ENCODE measurements at regions not wholly inside any gene's neighbourhood (a gene's known extent, or its start where the extent isn't known, plus 50 kb on each side); places are given as distances from the start of the nearest gene placed in this dataset.

DNA sequence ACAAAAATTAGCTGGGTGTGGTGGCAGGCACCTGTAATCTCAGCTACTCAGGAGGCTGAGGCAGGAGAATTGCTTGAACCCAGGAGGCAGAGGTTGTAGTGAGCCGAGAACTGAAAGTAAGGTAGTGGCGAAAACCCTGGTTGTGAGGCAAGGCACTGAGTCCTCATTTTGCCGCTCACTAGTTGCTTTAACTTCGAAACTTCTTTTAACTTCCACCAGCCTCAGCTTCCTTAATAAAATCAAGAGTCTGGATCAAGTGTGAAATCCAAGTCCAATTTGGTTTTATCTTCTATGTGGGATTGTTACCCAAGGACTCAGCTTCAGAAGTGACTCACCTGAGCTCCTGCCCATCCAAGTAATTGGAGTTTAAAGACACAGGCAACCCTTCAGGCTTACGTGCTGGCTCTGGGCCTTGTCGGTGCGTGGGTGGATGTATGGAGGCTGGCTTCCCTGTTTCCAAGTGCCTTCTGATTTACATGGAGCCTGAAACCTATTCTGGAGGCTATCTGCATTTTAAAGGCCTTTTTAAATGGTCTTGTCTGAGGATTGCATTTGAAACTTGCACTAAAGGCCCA lies 374.2 kb upstream of the ID2 start:
- 100% methylated on average over 1 of the region's 7 CpGs for WGBS (ENCODE audit: insufficient coverage, low lambda C conversion rate)

DNA sequence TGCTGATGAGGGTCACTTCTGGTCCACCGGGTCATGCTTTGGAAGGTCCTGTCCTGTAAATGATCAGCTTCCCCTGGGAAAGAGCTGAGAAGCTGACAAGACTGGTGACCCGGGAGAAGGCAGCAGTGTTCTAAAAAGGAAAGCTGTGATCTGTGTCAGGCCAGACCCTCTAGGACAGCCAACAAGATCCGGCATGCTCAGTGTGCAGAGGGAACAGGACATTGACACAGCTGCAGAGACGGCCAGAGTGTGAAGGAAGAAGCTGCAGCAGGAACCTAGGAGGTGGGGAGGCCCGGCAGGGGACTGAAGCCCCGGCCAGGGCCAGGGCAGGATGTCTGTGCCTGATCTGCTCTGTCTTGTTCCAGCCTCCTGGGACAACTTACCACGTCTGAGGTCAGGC lies 372.7 kb upstream of the ID2 start:
- H3K4me1 ChIP-seq (ENCODE audit: control insufficient read depth, insufficient read depth, low read length) = peaks cover 18% of the 10 kb centered on the region
- no peaks in the 10 kb centered on the region for H3K36me3 ChIP-seq (ENCODE audit: control insufficient read depth, insufficient read depth, low read length)
- no peak for DNase-seq
- WGBS (ENCODE audit: insufficient coverage, low lambda C conversion rate) = no CpG with 5 or more reads among the region's 7 CpGs
- H3K27ac ChIP-seq (ENCODE audit: low read length) = no peak overlapping the region
- no peaks in the 10 kb centered on the region for H3K9me3 ChIP-seq (ENCODE audit: control insufficient read depth, low read depth, low read length)
- no peaks in the 10 kb centered on the region for H3K27me3 ChIP-seq (ENCODE audit: control insufficient read depth, insufficient read depth, low read length)
- H3K4me3 ChIP-seq (ENCODE audit: low read length) = no peak overlapping the region

More for the DNA sequence above, 374.2 kb upstream of the ID2 start:
- H3K9me3 ChIP-seq (ENCODE audit: control insufficient read depth, low read depth, low read length) = no peaks in the 10 kb centered on the region
- no peak overlapping the region for H3K4me3 ChIP-seq (ENCODE audit: low read length)
- no peak overlapping the region for H3K27ac ChIP-seq (ENCODE audit: low read length)
- H3K27me3 ChIP-seq (ENCODE audit: control insufficient read depth, insufficient read depth, low read length) = no peaks in the 10 kb centered on the region
- no peaks in the 10 kb centered on the region for H3K36me3 ChIP-seq (ENCODE audit: control insufficient read depth, insufficient read depth, low read length)
- H3K4me1 ChIP-seq (ENCODE audit: control insufficient read depth, insufficient read depth, low read length) = peaks cover 4% of the 10 kb centered on the region
- no peak for DNase-seq

DNA sequence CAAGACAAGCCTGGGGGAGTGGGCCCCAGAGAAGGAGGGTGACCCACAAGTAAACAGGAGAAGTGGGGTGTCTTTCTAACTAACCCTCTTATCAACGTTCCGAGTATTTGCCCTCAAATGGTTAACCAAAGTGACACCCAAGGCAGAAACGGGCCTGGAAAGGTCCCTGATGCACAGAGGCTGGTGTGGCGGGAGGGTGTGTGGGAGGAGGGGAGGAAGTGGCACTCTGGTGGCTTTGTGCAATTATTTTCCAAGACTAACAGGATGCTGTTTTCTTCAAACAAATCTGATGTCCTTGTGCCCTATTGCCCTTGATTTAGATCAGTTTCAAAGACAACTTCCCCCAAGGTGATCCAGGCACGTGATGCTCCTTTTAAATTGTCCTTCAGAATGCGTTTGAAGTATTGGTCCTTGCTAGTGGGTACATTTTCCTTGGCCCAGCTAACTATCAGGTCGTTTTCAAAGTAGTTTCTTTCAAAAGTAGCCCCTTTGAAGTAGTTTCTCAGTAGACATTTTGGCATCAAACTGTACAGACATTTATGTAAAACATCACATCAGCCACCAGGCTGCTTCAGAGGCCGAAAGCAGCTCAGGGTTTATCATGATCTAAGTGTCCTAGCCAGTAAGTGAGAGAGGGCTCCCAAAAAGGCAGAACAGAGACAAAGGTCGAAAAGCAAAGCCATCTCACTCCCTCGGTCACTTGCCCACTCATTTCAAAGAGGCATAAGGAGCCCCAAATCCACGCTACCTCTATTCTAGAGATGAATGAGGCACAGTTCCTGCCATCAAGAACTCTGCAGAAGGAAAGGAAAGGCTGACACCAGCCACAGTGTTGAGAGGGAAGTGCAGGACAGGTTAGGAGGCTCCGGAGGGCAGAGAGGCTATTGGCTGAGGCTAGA lies 371.1 kb upstream of the ID2 start:
- DNase-seq = no peak
- WGBS (ENCODE audit: insufficient coverage, low lambda C conversion rate) = 80% methylated on average over 1 of the region's 12 CpGs
- Histone ChIP-seq H3K4me1 (ENCODE audit: control insufficient read depth, insufficient read depth, low read length) (peaks cover 20% of the 10 kb centered on the region), H3K9me3 (ENCODE audit: control insufficient read depth, low read depth, low read length) (no peaks in the 10 kb centered on the region), H3K27ac (ENCODE audit: low read length) (no peak overlapping the region), H3K36me3 (ENCODE audit: control insufficient read depth, insufficient read depth, low read length) (no peaks in the 10 kb centered on the region), H3K27me3 (ENCODE audit: control insufficient read depth, insufficient read depth, low read length) (no peaks in the 10 kb centered on the region), H3K4me3 (ENCODE audit: low read length) (no peak overlapping the region)

DNA sequence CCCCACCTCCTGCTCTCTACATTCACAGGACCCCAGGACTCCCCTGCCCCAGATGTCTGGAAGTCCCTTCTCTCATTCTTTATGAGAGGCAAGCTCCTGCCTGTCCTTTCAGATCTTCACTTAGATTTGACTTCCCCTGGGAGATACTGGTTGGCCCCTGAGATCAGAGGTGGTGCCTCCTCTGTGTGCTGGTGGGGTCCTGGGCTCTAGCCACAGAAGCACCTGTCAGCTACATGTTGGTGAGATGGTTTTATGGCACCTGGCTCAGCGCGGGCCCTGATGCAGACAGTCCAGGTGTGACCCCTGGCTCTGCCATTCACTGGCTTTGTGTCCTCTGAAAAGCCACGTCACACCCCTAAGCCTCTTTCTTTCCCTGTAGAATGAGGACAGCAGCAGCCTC lies 369.6 kb upstream of the ID2 start:
- Histone ChIP-seq H3K9me3 (ENCODE audit: control insufficient read depth, low read depth, low read length) (no peaks in the 10 kb centered on the region), H3K36me3 (ENCODE audit: control insufficient read depth, insufficient read depth, low read length) (no peaks in the 10 kb centered on the region), H3K27me3 (ENCODE audit: control insufficient read depth, insufficient read depth, low read length) (no peaks in the 10 kb centered on the region), H3K4me3 (ENCODE audit: low read length) (no peak overlapping the region), H3K4me1 (ENCODE audit: control insufficient read depth, insufficient read depth, low read length) (peaks cover 20% of the 10 kb centered on the region), H3K27ac (ENCODE audit: low read length) (no peak overlapping the region)
- WGBS (ENCODE audit: insufficient coverage, low lambda C conversion rate) = no CpG with 5 or more reads among the region's 3 CpGs
- DNase-seq = peak in 1 of 2 donors; percentile 29

DNA sequence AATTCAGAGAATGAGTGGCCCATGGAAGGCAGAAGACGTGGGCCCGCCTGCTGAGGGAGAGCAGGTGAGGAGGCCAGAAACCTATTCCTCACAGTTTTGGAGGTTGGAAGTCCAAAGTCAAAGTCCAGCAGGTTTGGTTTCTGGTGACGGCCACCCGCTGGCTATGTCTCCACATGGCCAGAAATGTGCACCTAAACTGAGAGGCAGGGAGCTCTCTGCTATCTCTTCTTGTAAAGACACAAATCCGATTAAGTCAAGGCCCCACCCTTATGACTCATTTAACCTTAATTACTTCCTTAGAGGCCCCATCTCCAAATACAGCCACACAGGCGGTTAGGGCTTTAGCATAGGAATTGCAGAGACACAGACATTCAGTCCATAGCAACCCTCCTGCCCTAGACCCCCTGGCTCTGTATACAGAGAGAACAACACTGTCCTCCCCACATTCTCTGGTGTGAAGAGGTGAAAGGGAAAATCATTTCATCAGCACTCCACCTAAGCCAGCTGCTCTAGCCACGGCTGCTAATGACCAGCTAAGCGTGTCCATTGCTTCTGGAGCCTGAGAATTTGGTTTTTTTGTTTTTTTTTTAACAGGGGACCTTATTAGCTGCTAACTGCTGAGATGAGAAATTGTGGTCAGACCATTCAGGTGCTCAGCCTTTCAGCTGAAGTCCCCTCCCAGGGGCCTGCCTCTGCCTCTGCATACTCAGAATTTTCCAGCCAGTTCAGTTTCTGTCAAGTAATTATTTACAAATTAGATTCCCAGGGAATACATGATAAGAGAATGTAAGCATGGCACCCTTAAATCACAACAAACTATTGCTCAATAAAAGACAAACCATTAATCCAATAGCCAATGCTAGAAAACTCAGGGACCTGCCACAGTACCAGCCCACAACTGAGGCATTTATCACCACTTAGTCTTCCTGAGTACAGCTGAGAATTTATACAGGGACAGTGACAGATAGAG lies 368.7 kb upstream of the ID2 start:
- H3K27ac ChIP-seq (ENCODE audit: low read length) = peak overlapping the region; percentile 21
- no peaks in the 10 kb centered on the region for H3K36me3 ChIP-seq (ENCODE audit: control insufficient read depth, insufficient read depth, low read length)
- peaks cover 20% of the 10 kb centered on the region for H3K4me1 ChIP-seq (ENCODE audit: control insufficient read depth, insufficient read depth, low read length)
- no peak overlapping the region for H3K4me3 ChIP-seq (ENCODE audit: low read length)
- H3K9me3 ChIP-seq (ENCODE audit: control insufficient read depth, low read depth, low read length) = no peaks in the 10 kb centered on the region
- DNase-seq = peak; percentile 66 to 87
- no peaks in the 10 kb centered on the region for H3K27me3 ChIP-seq (ENCODE audit: control insufficient read depth, insufficient read depth, low read length)
- 40% methylated on average over 1 of the region's 8 CpGs for WGBS (ENCODE audit: insufficient coverage, low lambda C conversion rate)

DNA sequence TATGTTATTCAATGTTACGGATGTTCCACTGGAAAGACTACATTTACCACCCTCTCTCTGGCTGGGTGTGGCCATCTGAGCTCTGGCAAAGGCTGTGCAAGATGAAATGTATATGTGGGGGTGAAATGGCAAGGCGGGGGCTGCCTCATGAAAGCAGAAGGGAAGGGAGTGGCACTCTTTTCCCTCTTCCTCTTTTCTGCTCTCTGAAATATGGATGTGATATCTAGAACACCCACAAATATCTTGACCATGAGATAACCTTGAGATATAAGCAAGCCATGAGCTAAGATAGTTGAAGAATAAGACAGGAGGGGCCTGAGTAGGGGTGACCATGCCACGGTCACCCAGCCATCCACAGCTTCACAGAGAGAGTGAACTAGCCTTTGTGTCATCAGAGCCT lies 367.8 kb upstream of the ID2 start:
- DNase-seq = no peak
- no peaks in the 10 kb centered on the region for H3K9me3 ChIP-seq (ENCODE audit: control insufficient read depth, low read depth, low read length)
- H3K27ac ChIP-seq (ENCODE audit: low read length) = no peak overlapping the region
- H3K4me1 ChIP-seq (ENCODE audit: control insufficient read depth, insufficient read depth, low read length) = peaks cover 20% of the 10 kb centered on the region
- H3K4me3 ChIP-seq (ENCODE audit: low read length) = no peak overlapping the region
- no peaks in the 10 kb centered on the region for H3K27me3 ChIP-seq (ENCODE audit: control insufficient read depth, insufficient read depth, low read length)
- WGBS (ENCODE audit: insufficient coverage, low lambda C conversion rate) = no CpG with 5 or more reads among the region's 3 CpGs
- no peaks in the 10 kb centered on the region for H3K36me3 ChIP-seq (ENCODE audit: control insufficient read depth, insufficient read depth, low read length)

DNA sequence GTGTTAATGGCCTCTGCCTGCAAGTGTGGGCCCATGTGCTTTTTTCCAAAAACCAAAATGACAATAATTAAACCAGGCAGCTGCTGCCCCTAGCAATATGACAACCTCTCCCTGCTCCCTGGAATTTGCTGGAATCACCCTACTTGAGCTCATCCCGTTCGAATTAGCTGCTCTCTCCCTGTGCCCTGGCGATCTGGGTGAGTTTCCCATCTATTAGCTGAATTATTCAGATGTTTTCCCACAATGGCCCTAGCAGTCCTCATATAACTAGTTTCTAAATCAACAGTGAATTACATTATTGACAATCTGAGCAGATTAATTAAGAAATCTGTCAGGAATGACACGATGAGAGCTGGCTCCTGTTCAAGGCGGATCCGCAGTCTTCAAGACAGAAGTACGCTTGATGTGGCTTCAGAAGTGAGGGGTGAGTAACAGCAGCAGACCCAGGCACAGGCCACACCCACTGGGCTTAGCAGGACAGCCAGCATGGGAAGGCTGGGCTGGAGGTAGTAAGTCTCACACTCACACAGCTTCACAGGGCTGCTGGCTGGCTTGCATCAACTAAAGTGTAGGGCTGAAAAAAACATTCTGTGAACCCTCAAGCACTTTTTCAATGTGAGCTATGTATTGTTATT lies 366.2 kb upstream of the ID2 start:
- H3K36me3 ChIP-seq (ENCODE audit: control insufficient read depth, insufficient read depth, low read length) = no peaks in the 10 kb centered on the region
- no peaks in the 10 kb centered on the region for H3K27me3 ChIP-seq (ENCODE audit: control insufficient read depth, insufficient read depth, low read length)
- no peaks in the 10 kb centered on the region for H3K9me3 ChIP-seq (ENCODE audit: control insufficient read depth, low read depth, low read length)
- H3K27ac ChIP-seq (ENCODE audit: low read length) = no peak overlapping the region
- DNase-seq = no peak
- WGBS (ENCODE audit: insufficient coverage, low lambda C conversion rate) = no CpG with 5 or more reads among the region's 7 CpGs
- no peak overlapping the region for H3K4me3 ChIP-seq (ENCODE audit: low read length)
- H3K4me1 ChIP-seq (ENCODE audit: control insufficient read depth, insufficient read depth, low read length) = peaks cover 20% of the 10 kb centered on the region

DNA sequence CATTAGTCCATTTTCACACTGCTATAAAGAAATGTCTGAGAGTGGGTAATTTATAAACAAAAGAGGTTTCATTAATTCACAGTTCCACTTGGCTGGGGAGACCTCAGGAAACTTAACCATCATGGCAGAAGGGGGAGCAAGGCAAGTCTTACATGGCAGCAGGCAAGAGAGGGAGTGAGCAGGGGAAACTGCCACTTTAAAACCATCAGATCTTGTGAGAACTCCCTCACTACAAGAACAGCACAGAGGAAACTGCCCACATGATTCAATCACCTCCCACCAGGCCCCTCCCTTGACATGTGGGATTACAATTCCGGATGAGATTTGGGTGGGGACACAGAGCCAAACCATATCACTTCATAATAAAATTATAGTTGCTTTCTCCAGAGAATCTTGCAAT lies 365.5 kb upstream of the ID2 start:
- Histone ChIP-seq H3K4me3 (ENCODE audit: low read length) (no peak overlapping the region), H3K4me1 (ENCODE audit: control insufficient read depth, insufficient read depth, low read length) (peaks cover 20% of the 10 kb centered on the region), H3K27ac (ENCODE audit: low read length) (no peak overlapping the region), H3K27me3 (ENCODE audit: control insufficient read depth, insufficient read depth, low read length) (no peaks in the 10 kb centered on the region), H3K36me3 (ENCODE audit: control insufficient read depth, insufficient read depth, low read length) (no peaks in the 10 kb centered on the region), H3K9me3 (ENCODE audit: control insufficient read depth, low read depth, low read length) (no peaks in the 10 kb centered on the region)
- DNase-seq = no peak
- WGBS (ENCODE audit: insufficient coverage, low lambda C conversion rate) = no CpG with 5 or more reads among the region's 1 CpG

DNA sequence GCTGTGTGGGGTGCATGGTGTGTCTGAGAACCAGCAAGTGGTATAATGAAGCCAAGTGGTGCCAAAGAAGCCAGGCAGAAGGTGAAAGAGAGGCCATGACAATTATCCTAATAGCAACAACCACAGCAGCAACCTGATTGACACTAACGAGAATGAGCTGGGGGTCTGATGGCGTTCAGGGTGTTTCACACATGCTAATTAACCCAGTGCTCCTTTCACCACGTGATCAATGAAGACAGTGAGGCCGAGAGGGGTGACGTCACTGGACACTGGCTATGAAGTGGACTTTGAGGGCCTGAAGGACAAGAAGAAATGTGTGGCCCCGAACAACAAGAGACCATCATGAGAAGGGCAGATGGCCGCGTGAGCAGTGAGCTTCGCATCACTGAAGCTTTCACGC lies 364.4 kb upstream of the ID2 start:
- no peak overlapping the region for H3K27ac ChIP-seq (ENCODE audit: low read length)
- H3K36me3 ChIP-seq (ENCODE audit: control insufficient read depth, insufficient read depth, low read length) = no peaks in the 10 kb centered on the region
- no CpG with 5 or more reads among the region's 10 CpGs for WGBS (ENCODE audit: insufficient coverage, low lambda C conversion rate)
- H3K4me1 ChIP-seq (ENCODE audit: control insufficient read depth, insufficient read depth, low read length) = peaks cover 18% of the 10 kb centered on the region
- no peak overlapping the region for H3K4me3 ChIP-seq (ENCODE audit: low read length)
- H3K27me3 ChIP-seq (ENCODE audit: control insufficient read depth, insufficient read depth, low read length) = no peaks in the 10 kb centered on the region
- DNase-seq = no peak
- H3K9me3 ChIP-seq (ENCODE audit: control insufficient read depth, low read depth, low read length) = no peaks in the 10 kb centered on the region

DNA sequence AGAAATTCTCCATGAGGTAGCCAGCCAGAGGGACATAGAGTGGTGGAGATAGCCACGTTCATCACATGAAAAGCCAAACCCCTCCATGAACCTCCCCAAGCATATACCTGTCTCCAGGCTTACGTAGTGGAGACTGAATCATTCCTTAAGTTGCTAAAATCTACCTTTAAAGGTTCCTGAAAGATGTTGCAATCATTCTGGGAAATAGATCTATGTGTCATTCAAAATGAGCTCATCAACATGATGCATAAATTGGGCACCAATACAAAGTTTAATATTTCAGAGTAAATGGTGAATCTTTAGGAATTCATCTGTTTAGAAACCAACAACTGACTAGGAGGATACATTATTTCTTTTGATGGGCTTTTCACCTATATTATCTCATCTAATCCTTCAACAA lies 362.6 kb upstream of the ID2 start:
- no peak overlapping the region for H3K4me3 ChIP-seq (ENCODE audit: low read length)
- no peaks in the 10 kb centered on the region for H3K9me3 ChIP-seq (ENCODE audit: control insufficient read depth, low read depth, low read length)
- H3K4me1 ChIP-seq (ENCODE audit: control insufficient read depth, insufficient read depth, low read length) = peaks cover 6% of the 10 kb centered on the region
- H3K36me3 ChIP-seq (ENCODE audit: control insufficient read depth, insufficient read depth, low read length) = no peaks in the 10 kb centered on the region
- no peak overlapping the region for H3K27ac ChIP-seq (ENCODE audit: low read length)
- no peaks in the 10 kb centered on the region for H3K27me3 ChIP-seq (ENCODE audit: control insufficient read depth, insufficient read depth, low read length)
- no peak for DNase-seq
- WGBS (ENCODE audit: insufficient coverage, low lambda C conversion rate) = no CpG with 5 or more reads among the region's 2 CpGs
